AG09309 (cell line): ENCODE measurements at regions not wholly inside any gene's neighbourhood (a gene's known extent, or its start where the extent isn't known, plus 50 kb on each side); places are given as distances from the start of the nearest gene placed in this dataset.

ENCODE experiments used
- DNase-seq: peaks from one replicate; pipeline ENCODE4 v3.0.0-alpha.2; 2010; ENCODE audit warnings: low read depth
- H3K4me3 ChIP-seq: 2 replicates; pipeline ENCODE4 v1.5.1; 2011; ENCODE audit warnings: mild to moderate bottlenecking, low read depth, low read length, moderate library complexity; ENCODE audit not compliant: control insufficient read depth
- CTCF ChIP-seq: IDR thresholded peaks from 2 replicates; pipeline ENCODE4 v1.5.1; 2011; ENCODE audit warnings: mild to moderate bottlenecking, low read depth, low read length, inconsistent platforms; ENCODE audit not compliant: insufficient read depth, control insufficient read depth; ENCODE audit errors: missing control alignments

- no peak for TF ChIP-seq CTCF
- DNase-seq: no peak
- H3K4me3 ChIP-seq: no peak overlapping the region
Observed at GRCh38 chr5:24385617-24386016, 259.2 kb downstream of the CDH10 start.

GRCh38 chr5:24388448-24388847 is 256.3 kb downstream of the CDH10 start:
- TF ChIP-seq CTCF: no peak
- no peak overlapping the region for H3K4me3 ChIP-seq
- DNase-seq: no peak

- no peak for DNase-seq
- TF ChIP-seq CTCF: no peak
Observed at GRCh38 chr5:24389968-24390367, 254.8 kb downstream of the CDH10 start.

GRCh38 chr5:24391816-24392215 is 253.0 kb downstream of the CDH10 start:
- DNase-seq: no peak
- H3K4me3 ChIP-seq: no peak overlapping the region
- TF ChIP-seq CTCF: no peak

More at GRCh38 chr5:24389968-24390367, 254.8 kb downstream of the CDH10 start:
- H3K4me3 ChIP-seq: no peak overlapping the region

- H3K4me3 ChIP-seq: no peak overlapping the region
- TF ChIP-seq CTCF: no peak
- no peak for DNase-seq
Observed at GRCh38 chr5:24397601-24398000, 247.2 kb downstream of the CDH10 start.

GRCh38 chr5:24401773-24402172 is 243.0 kb downstream of the CDH10 start:
- TF ChIP-seq CTCF: no peak
- DNase-seq: no peak
- H3K4me3 ChIP-seq: no peak overlapping the region

GRCh38 chr5:24407466-24407865 is 237.3 kb downstream of the CDH10 start:
- no peak for DNase-seq
- TF ChIP-seq CTCF: no peak
- no peak overlapping the region for H3K4me3 ChIP-seq
